KBM-7 (cell line): ENCODE measurements at regions not wholly inside any gene's neighbourhood (a gene's known extent, or its start where the extent isn't known, plus 50 kb on each side); places are given as distances from the start of the nearest gene placed in this dataset.

Source experiments
- DNase-seq: peaks from one replicate; pipeline ENCODE4 v3.0.0-alpha.2; 2015
- in situ Hi-C: fragments of 300-500 bp; cut with MboI; formaldehyde crosslinking; loops from 2 replicates; pipeline ENCODE4 v1.14.3; 2020; ENCODE audit warnings: low sequenced_read_pairs, low pct_unique_long_range_greater_than_20kb, mixed read lengths

DNA sequence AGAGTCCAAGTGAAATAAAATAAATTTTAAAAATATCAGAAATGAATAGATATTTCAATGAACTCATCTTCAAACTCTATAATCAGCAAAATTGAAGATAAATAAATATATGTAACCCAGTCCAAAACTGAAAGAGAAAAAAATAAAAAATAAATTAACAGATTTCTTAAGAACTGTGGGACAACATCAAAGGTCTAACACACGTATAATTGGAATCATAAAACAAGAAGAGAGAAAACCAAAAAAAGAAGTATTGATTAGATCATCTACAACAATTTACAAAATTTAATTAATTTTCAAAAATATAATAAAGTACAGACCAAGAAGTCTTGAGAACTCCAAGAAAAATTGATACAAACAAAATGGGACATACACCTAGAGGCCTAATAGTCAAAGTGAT lies 625.8 kb upstream of the SORCS1 start:
- in situ Hi-C loops, result no loop called here
- DNase-seq, result no peak

DNA sequence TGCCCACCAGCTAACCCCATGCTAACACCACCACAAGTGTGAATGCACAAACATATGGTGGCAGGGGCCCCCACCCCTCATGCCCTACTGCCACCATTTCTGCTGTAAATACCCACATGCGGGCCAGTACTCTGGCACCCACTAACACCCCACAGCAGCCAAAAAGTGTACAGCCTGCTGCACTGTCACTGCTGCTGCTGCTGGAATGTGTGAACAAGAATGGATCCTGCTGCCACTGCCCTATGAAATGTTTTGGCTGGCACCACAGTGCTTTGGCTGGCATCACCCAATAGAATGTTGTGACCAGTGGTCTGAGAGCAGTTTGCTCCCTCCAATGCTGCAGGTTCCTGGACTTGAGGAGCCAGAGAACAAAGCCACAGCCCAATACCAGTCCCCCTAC lies 606.6 kb upstream of the SORCS1 start:
- DNase-seq, result no peak
- in situ Hi-C loops, result no loop called here

DNA sequence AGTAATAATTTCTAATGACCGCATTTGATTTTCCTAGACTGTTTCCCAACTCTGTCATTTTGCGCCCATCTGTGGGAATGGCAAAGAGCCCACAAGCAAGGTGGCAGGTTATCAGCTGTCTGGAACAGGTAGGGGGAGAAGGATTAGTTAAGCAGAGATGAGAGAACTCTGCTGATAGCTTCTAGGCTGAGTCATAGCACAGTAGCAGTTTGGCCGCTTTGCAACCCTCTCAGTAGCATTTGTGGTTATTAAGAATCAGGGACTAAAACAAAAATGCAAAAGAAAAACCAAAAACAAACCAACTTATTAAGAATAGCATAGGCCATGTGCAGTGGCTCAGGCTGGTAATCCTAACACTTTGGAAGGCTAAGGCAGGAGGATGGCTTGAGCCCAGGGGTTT lies 602.7 kb upstream of the SORCS1 start:
- no peak for DNase-seq
- in situ Hi-C loops, result no loop called here

- in situ Hi-C loops, result no loop called here
- no peak for DNase-seq
Measured at GRCh38 chr10:107754814-107755213, 590.3 kb upstream of the SORCS1 start.

DNA sequence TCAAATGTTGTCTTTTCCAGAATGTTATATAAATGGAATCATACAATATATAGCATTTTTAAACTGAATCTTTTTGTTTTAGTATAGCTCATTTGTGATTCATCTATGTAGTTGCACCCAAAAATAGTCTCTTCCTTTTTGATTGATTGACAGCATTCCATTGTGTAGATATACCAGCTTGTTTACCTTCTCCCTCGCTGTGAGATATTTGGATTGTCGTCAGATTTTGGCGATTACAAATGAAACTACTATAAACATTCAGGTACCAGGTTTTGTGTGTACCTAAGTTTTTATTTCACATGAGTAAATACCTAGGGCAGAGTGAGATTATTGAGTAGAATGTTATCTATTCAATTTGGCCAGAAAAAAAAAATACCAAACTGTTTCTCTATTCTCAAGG lies 584.7 kb upstream of the SORCS1 start:
- in situ Hi-C loops, result no loop called here
- DNase-seq, result no peak

GRCh38 chr10:107747851-107748250 lies 583.3 kb upstream of the SORCS1 start:
- no peak for DNase-seq
- in situ Hi-C loops, result no loop called here

DNA sequence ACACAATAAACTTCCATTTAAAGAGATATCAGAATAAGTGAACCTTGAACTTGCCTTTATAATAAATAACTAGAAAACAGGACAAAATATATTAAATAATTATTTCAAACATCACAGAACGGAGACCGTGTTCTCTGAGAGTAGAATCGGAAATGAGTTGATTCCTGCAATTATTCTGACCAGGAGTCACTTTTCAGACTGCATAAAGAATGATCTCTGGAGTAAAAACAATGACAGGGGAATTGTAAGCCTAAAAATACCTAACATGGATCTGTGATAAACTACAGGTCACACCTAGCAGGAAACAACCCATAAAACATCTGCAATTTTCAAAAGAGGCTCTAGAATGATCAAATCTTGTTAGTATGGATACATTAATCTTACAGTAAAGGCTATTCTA lies 577.5 kb upstream of the SORCS1 start:
- in situ Hi-C loops, result no loop called here
- no peak for DNase-seq

- in situ Hi-C loops, result no loop called here
- DNase-seq, result no peak
Measured at GRCh38 chr10:107740962-107741690, 576.6 kb upstream of the SORCS1 start.

DNA sequence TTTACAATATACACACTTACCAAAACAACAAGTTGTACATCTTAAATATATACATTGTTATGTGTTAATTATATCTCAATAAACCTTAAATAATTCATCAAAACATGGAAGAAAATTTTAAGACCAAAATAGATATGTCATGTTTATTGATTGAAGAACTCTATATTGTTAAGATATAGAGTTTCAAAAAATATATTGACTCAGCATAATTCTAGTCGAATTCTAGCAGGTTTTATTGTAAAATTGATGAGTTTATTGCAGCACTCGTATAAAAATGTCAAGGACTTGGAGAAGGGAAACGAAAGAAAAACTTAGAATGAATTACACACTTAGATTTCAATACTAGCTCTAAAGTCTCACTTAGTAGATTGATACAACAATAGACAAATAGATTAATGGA lies 575.4 kb upstream of the SORCS1 start:
- no peak for DNase-seq
- in situ Hi-C loops, result no loop called here

GRCh38 chr10:107733328-107734130 lies 569.0 kb upstream of the SORCS1 start:
- in situ Hi-C loops, result no loop called here
- DNase-seq, result no peak

- in situ Hi-C loops, result no loop called here
Measured at GRCh38 chr10:107732045-107732444, 567.5 kb upstream of the SORCS1 start.

DNA sequence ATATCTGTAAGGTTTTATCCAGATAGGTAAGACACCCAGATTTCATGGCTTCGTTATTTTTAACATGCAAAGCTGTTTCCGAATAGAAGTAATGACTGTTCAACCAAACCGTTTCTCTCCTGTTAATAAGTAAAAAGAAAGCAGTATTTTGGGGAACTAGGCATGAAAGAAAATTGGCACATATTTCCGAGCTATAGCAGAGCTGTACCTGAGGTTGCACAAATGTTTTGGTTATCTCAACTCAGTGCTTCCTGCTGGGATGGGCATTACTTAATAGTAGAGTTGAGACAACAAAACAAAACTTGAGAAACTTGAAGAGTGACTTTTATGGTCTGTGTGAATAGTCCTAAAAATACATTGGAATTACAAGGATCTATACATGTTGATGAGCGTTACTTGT lies 564.3 kb upstream of the SORCS1 start:
- in situ Hi-C loops, result no loop called here
- no peak for DNase-seq

More at GRCh38 chr10:107732045-107732444, 567.5 kb upstream of the SORCS1 start:
- DNase-seq, result no peak

GRCh38 chr10:107727767-107728317 lies 563.3 kb upstream of the SORCS1 start:
- in situ Hi-C loops, result no loop called here
- no peak for DNase-seq

- in situ Hi-C loops, result no loop called here
Measured at GRCh38 chr10:107718864-107719263, 554.4 kb upstream of the SORCS1 start.

DNA sequence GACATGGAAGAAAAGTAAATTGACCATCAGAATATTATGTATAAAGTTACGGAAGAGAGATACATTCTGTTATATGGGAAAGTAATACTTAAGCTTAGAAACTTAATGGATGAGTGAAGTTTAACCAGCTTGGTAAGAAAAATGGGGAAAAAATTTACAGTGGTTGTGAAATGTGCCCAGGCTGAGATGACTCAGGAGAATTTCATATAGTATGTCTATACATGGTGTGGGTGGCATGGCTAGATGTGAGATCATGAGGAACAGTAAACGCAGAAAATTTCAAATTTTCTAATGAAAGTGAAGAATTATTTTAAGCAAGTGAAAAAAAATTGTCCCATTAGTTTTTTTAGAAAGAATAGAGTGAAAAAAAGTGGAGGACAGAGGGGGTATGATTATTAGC lies 552.5 kb upstream of the SORCS1 start:
- in situ Hi-C loops, result no loop called here
- no peak for DNase-seq

More at GRCh38 chr10:107718864-107719263, 554.4 kb upstream of the SORCS1 start:
- DNase-seq, result no peak

DNA sequence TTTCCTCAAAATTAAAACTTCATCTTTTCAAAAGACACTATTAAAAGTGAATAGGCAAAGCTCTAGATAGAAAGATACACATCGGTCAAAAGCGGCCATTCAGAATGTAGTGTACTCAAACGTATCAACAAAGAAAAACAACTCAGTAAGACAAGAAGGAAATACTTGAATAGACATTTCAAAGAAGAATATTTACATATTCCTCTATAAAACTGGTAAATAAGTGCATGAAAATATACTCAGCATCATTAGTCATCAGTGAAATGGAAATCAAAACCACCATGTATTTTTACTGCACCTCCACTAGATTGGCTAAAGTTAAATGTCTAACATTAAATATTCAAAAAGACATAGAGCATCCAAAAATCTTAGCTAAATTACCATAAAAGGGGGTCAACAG lies 551.1 kb upstream of the SORCS1 start:
- in situ Hi-C loops, result no loop called here
- no peak for DNase-seq

- no peak for DNase-seq
- in situ Hi-C loops, result no loop called here
Measured at GRCh38 chr10:107708981-107709380, 544.5 kb upstream of the SORCS1 start.

DNA sequence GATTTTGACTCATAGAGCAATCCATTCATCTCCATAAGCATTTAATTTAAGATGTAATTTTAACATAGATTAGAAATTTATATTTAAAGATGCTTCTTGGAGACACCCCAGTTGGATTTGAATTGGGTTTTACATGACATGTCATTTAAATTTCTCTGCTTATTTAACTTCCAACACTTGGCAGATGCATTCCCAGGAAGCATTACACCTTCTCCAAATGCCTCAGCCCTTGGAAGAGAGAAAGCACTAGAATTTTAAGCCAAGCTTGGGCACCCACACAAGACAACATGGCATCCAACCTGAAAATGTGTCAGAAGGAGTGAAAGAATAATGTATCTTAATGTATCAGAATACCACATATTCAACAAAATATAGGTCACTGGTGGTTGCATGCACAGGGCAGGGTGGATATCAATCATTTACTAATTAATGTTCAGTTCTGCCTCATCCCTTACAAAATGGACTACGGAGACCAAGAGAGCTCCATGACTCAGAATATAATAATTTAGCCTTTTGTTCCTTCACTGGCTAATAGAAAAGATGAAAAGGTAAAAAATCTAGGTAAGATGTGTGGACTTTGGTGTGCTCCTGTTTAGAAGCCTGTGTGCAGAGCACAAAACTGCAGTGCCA lies 541.7 kb upstream of the SORCS1 start:
- DNase-seq, result no peak
- in situ Hi-C loops, result no loop called here

GRCh38 chr10:107701943-107702342 lies 537.4 kb upstream of the SORCS1 start:
- in situ Hi-C loops, result no loop called here
- no peak for DNase-seq

DNA sequence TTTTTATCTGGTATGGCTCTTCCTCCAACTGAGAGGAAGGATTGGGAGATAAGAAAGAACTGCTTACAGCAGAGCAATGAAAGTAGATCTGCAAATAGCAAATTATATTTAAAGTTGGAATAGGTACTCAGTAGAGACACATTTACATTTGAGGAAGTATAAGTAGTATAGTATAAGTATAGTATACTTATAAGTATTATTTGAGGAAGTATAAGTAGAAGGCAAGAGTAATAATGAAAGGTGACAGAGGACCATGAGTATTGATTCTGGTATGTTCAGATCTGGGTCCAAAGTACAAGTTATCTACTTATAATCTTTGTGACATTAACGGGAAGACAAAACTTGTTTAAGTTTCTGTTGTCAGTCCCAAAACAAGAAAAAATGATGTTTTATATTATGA lies 527.6 kb upstream of the SORCS1 start:
- no peak for DNase-seq
- in situ Hi-C loops, result no loop called here
